ENCODE measurements at regions not wholly inside any gene's neighbourhood (a gene's known extent, or its start where the extent isn't known, plus 50 kb on each side); places are given as distances from the start of the nearest gene placed in this dataset.

- Histone ChIP-seq H3K27me3 (no peaks in the 10 kb centered on the region), H3K4me3 (no peak overlapping the region), H3K4me1 (peaks cover 0 to 9% (median 0%) of the 10 kb centered on the region in 12 donors), H3K27ac (no peak overlapping the region), H3K9me3 (no peaks in the 10 kb centered on the region), H3K36me3 (no peaks in the 10 kb centered on the region)
- no peak for TF ChIP-seq CTCF (IDR thresholded peaks at IDR 0.05)
- TF ChIP-seq POLR2A (IDR thresholded peaks at IDR 0.05): no peak
- intact Hi-C loops (cut with DNase I): no loop called here
- DNase-seq (no peak), ATAC-seq (peak in 2 of 4 donors; percentile 20 to 24)
- WGBS, 4 donors: 74 to 81% (median 79%) methylated on average over 7 of the region's 7 CpGs
Measured at GRCh38 chr13:33918199-33918932, 100.4 kb downstream of the RFC3 start.

- DNase-seq (no peak), ATAC-seq (no peak)
- no peak overlapping the region for H3K4me3 ChIP-seq
- no peaks in the 10 kb centered on the region for H3K36me3 ChIP-seq
- no peak for TF ChIP-seq CTCF (IDR thresholded peaks at IDR 0.05)
- TF ChIP-seq POLR2A (IDR thresholded peaks at IDR 0.05): no peak
- H3K9me3 ChIP-seq: no peaks in the 10 kb centered on the region
- intact Hi-C loops (cut with DNase I): no loop called here
- 97 to 100% (median 98%) methylated on average over 3 of the region's 3 CpGs for WGBS, 4 donors
- no peak overlapping the region for H3K27ac ChIP-seq
- peaks cover 0 to 9% (median 0%) of the 10 kb centered on the region in 12 donors for H3K4me1 ChIP-seq
- H3K27me3 ChIP-seq: no peaks in the 10 kb centered on the region
Measured at GRCh38 chr13:33919120-33919519, 101.2 kb downstream of the RFC3 start.

GRCh38 chr13:33925563-33925962 is 107.6 kb downstream of the RFC3 start:
- WGBS, 4 donors: 47 to 87% (median 60%) methylated on average over 1 of the region's 1 CpG
- DNase-seq (no peak), ATAC-seq (no peak)
- TF ChIP-seq POLR2A (IDR thresholded peaks at IDR 0.05): no peak
- H3K4me3 ChIP-seq: no peak overlapping the region
- no peak overlapping the region for H3K27ac ChIP-seq
- H3K27me3 ChIP-seq: no peaks in the 10 kb centered on the region
- H3K9me3 ChIP-seq: no peaks in the 10 kb centered on the region
- intact Hi-C loops (cut with DNase I): no loop called here
- no peaks in the 10 kb centered on the region for H3K4me1 ChIP-seq
- no peaks in the 10 kb centered on the region for H3K36me3 ChIP-seq

- Histone ChIP-seq H3K27me3 (no peaks in the 10 kb centered on the region), H3K9me3 (no peaks in the 10 kb centered on the region), H3K36me3 (no peaks in the 10 kb centered on the region), H3K4me1 (no peaks in the 10 kb centered on the region), H3K4me3 (no peak overlapping the region), H3K27ac (no peak overlapping the region)
- intact Hi-C loops (cut with DNase I): no loop called here
- TF ChIP-seq POLR2A (IDR thresholded peaks at IDR 0.05) (no peak), CTCF (IDR thresholded peaks at IDR 0.05) (no peak)
- ATAC-seq: peak in 3 of 4 donors; percentile 13 to 42 (median 41)
- no peak for DNase-seq
- WGBS, 4 donors: 70 to 76% (median 75%) methylated on average over 1 of the region's 1 CpG
Measured at GRCh38 chr13:33927315-33927714, 109.4 kb downstream of the RFC3 start.

All from heart left ventricle (tissue), 16 donors.